ENCODE measurements at regions not wholly inside any gene's neighbourhood (a gene's known extent, or its start where the extent isn't known, plus 50 kb on each side); places are given as distances from the start of the nearest gene placed in this dataset.
A peak's percentile ranks its signal among the peaks of the same experiment; 100 is the strongest.

DNA sequence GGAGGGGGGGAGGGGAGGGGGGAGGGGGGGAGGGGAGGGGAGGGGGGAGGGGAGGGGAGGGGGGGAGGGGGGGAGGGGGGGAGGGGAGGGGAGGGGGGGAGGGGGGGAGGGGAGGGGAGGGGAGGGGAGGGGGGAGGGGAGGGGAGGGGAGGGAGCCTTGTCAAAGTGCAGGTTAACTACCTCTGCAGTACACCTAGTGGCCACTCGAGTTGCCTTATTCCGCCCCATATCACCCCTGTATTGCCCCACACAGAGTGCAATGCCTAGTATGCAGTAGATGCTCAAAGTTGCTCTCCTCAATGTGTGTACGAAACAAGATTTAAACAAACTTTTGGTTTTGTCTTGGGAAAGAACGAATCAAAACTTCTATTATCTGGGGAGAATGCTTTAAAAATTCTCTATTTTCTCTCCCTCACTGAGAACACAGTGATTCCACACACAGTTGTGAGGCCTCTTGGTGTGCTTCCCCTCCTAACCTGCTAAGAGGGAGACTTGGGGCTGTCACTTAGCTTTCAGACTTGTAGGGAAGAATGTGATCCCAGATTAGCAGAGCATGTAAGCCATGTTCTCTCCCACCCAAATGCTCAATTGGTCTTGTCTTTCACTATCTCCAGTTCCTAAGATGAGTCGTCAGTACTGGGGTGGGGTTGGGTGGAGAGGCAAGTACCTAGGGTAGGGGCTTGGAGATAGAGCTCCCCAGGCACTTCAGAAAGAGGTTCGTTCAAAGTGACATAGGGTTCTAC is 79.7 kb upstream of the MAP10 start:
- Histone ChIP-seq H3K27me3 (no peaks in the 10 kb centered on the region), H3K4me1 (peaks cover 0 to 5% (median 0%) of the 10 kb centered on the region in 3 donors), H3K9me3 (no peaks in the 10 kb centered on the region), H3K4me3 (no peak overlapping the region), H3K36me3 (no peaks in the 10 kb centered on the region), H3K27ac (no peak overlapping the region)
- intact Hi-C loops (cut with DNase I): no loop called here
- 72 to 74% methylated on average over 3 to 6 of the region's 6 CpGs for WGBS, 2 donors
- no peak for TF ChIP-seq POLR2A (IDR thresholded peaks at IDR 0.05)
- DNase-seq: no peak

DNA sequence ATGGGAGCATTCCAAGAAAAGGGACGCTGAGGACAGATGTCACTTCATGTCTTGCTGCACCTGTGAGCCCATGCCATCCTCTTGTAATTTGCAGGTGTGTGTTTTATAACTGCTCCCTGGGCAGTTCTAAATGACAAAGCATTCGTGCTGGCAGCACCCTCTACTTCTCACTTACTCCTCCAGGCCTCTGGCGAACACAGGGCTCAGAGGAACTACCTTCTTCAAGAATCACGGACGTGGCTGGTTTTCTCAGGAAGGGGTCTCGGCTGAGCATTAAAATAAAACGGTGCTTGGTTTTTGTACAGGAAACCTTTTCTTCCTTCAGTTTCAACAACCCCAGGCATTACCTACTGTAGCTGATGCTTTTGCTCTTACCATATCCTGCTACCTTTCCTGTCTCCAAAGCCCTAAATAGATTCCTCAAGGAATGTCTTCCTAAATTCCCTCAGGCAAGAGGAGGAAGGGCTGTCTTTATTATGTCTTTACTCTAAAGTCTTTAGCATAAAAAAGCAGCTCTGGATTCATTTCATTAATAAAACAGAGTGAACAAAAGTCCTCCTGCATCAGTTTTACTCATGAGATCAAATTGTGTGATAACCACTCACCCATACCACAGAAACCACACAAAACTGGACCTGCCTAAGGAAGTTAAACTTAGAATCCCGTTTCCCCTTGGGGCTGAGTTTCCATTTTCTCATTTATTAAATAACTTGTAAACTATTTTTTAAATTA is 79.0 kb upstream of the MAP10 start:
- H3K27me3 ChIP-seq: no peaks in the 10 kb centered on the region
- intact Hi-C loops (cut with DNase I): no loop called here
- H3K4me3 ChIP-seq: no peak overlapping the region
- no peaks in the 10 kb centered on the region for H3K9me3 ChIP-seq
- H3K27ac ChIP-seq: no peak overlapping the region
- TF ChIP-seq, protein P1, sequence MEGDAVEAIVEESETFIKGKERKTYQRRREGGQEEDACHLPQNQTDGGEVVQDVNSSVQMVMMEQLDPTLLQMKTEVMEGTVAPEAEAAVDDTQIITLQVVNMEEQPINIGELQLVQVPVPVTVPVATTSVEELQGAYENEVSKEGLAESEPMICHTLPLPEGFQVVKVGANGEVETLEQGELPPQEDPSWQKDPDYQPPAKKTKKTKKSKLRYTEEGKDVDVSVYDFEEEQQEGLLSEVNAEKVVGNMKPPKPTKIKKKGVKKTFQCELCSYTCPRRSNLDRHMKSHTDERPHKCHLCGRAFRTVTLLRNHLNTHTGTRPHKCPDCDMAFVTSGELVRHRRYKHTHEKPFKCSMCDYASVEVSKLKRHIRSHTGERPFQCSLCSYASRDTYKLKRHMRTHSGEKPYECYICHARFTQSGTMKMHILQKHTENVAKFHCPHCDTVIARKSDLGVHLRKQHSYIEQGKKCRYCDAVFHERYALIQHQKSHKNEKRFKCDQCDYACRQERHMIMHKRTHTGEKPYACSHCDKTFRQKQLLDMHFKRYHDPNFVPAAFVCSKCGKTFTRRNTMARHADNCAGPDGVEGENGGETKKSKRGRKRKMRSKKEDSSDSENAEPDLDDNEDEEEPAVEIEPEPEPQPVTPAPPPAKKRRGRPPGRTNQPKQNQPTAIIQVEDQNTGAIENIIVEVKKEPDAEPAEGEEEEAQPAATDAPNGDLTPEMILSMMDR (IDR thresholded peaks at IDR 0.05): no peak
- no peak for TF ChIP-seq POLR2A (IDR thresholded peaks at IDR 0.05)
- H3K4me1 ChIP-seq: peaks cover 0 to 5% (median 0%) of the 10 kb centered on the region in 3 donors
- no peaks in the 10 kb centered on the region for H3K36me3 ChIP-seq
- WGBS, 2 donors: 55 to 77% methylated on average over 7 to 8 of the region's 8 CpGs
- no peak for DNase-seq

DNA sequence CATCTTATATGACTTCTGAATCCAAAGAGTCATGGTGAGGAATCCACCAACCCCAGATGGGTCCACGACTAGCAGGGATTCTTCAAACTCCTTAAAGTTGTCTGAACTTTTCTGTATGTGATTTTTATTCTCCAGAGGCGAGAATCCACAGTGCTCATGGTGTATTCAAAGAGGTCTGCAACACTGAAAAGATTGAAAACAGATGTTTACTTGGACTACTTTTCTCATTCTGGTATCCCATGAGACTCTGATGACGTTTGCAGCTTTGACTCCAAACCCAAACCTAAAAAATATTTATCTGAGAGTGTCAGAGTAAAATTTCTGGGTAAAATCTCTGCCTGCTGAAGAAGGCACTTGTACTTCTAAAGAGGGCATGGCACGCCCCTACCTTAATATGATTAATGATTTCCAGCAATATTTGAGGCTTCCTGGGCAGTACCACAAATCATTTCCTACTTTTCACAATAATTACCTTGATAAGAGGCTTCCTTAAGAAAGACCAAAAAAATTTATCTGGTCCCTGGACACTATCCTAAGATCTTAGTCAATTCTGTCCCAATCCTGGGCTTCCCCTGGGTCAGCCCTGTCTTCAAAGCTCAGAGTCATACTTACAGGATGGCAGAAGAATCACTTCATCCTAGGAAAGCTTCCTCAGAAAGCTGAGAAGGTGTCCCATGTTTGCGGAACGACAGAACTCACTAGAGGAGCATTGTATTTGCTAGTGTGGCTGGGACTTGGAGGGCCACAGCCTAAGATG is 76.5 kb upstream of the MAP10 start:
- H3K27ac ChIP-seq: peak overlapping the region in 2 of 4 donors; percentile 7
- H3K9me3 ChIP-seq: no peaks in the 10 kb centered on the region
- H3K27me3 ChIP-seq: no peaks in the 10 kb centered on the region
- no peak for DNase-seq
- intact Hi-C loops (cut with DNase I): no loop called here
- H3K4me1 ChIP-seq: peaks cover 0 to 5% (median 0%) of the 10 kb centered on the region in 3 donors
- H3K36me3 ChIP-seq: no peaks in the 10 kb centered on the region
- no peak overlapping the region for H3K4me3 ChIP-seq
- TF ChIP-seq, protein P1 (IDR thresholded peaks at IDR 0.05): no peak
- TF ChIP-seq POLR2A (IDR thresholded peaks at IDR 0.05): no peak
- 58 to 67% methylated on average over 6 of the region's 6 CpGs for WGBS, 2 donors

DNA sequence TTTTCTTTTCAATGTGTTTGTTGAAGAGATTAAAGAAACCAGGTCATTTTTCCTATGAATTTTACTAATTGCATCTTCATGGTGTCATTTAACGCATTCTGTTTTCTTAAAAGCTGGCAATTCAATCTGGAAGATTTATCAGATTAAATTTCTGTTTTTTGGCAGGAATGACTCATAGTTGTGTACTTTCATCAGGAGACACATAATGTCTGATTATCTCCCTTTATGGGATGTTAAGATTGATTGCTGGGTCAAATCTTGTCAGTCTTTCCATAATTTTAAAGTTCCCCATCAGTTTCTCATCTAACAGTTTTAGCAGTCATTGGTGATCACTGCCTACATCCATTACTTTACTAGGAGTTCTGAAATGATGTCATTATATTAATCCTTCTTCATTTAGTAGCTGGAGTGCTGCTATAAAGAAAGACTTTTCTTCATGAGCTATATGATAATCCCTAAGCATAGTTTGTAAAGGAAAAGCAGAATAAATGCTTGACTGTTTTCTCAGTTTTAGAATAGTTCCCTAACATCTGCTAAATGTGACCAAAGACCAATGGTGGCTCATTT is 72.8 kb upstream of the MAP10 start:
- Histone ChIP-seq H3K4me3 (no peak overlapping the region), H3K9me3 (no peaks in the 10 kb centered on the region), H3K27me3 (no peaks in the 10 kb centered on the region), H3K27ac (no peak overlapping the region), H3K4me1 (peaks cover 0 to 5% (median 0%) of the 10 kb centered on the region in 3 donors), H3K36me3 (no peaks in the 10 kb centered on the region)
- intact Hi-C loops (cut with DNase I): no loop called here
- WGBS, 2 donors: 73 to 77% methylated on average over 1 of the region's 1 CpG
- DNase-seq: no peak
- TF ChIP-seq, protein P1 (IDR thresholded peaks at IDR 0.05): no peak
- TF ChIP-seq POLR2A (IDR thresholded peaks at IDR 0.05): no peak

DNA sequence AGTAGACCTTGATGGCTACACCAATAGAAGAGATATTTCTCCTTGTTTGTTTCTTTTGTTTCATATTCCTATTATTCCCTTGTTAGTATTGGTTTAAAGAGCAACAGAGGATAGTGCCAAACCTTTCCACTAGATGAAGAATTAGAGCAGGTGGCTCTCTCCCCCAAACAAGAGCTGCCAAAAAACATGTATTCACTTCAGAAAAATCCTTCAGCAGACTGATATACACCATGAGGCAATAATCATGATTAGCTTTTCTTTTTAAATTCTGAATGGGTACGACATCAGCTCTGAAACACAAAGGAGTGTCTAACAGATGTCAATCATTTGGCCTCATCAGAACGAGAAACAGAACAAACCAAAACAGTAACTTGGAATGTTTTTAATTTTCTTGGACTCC is 67.3 kb upstream of the MAP10 start:
- no peak for TF ChIP-seq POLR2A (IDR thresholded peaks at IDR 0.05)
- TF ChIP-seq, protein P1 (IDR thresholded peaks at IDR 0.05): no peak
- Histone ChIP-seq H3K27me3 (no peaks in the 10 kb centered on the region), H3K36me3 (no peaks in the 10 kb centered on the region), H3K4me3 (no peak overlapping the region), H3K4me1 (no peaks in the 10 kb centered on the region), H3K9me3 (no peaks in the 10 kb centered on the region), H3K27ac (no peak overlapping the region)
- no peak for DNase-seq
- 66 to 84% methylated on average over 2 of the region's 2 CpGs for whole genome bisulfite sequencing, 2 donors
- intact Hi-C loops (cut with DNase I): no loop called here

Data from esophagus squamous epithelium (tissue), 5 donors.